OCI-LY7 (cell line): ENCODE measurements at regions not wholly inside any gene's neighbourhood (a gene's known extent, or its start where the extent isn't known, plus 50 kb on each side); places are given as distances from the start of the nearest gene placed in this dataset.

Source experiments
- CTCF ChIP-seq: fragments of 200-600 bp; sonication (generic); conservative IDR thresholded peaks from 2 replicates; pipeline ENCODE4 v1.5.1; 2014; ENCODE audit warnings: mild to moderate bottlenecking, antibody characterized with exemption, low read length, moderate library complexity, mixed read lengths
- EZH2phosphoT487 ChIP-seq: fragments of 200-600 bp; sonication (generic); IDR thresholded peaks from 2 replicates; pipeline ENCODE4 v1.6.1; 2018; ENCODE audit warnings: low read depth, borderline replicate concordance, mild to moderate bottlenecking, mixed run types, antibody characterized with exemption, low read length, moderate library complexity, mixed read lengths

DNA sequence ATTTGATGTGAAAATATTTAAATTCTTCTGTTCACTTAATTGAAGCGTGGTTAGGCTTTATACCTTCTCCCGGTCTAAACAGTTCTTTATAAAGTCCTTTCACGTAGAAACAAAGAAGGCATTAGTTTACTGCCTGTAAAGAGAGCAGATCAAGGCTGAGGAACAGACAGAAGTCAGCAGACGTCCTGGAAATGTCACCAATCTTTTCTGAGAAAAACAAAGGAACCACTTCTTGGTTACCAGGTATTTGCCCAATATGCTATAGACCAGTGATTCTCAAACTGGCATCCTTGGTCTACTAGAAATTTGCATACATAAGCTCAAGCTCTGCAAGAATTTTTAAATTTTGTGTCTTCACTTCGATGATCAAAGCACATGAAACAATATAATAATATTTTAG, 89.2 kb upstream of the STK17B start:
- no peak for TF ChIP-seq CTCF
- TF ChIP-seq EZH2phosphoT487 = no peak
